ENCODE measurements at regions not wholly inside any gene's neighbourhood (a gene's known extent, or its start where the extent isn't known, plus 50 kb on each side); places are given as distances from the start of the nearest gene placed in this dataset.

DNA sequence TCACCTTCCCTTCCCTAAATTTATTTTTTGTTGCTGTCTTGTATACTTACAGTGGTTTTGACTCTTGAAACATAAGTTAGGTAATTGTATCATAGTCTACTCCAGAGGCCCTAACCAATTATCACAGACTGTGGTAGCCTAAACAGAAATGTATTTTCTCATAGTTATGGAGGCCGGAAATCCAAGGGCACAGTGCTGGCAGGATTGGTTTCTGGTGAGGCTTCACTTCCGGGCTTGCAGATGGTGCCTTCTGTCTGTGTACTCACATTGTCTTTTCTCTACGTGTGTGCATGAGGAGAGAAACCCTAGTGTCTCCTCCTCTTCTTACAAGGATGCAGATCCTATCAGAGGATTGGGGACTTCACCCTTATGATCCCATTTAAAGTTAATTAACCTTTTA lies 290.2 kb upstream of the KCNMB2 start:
- TF ChIP-seq, protein P1, sequence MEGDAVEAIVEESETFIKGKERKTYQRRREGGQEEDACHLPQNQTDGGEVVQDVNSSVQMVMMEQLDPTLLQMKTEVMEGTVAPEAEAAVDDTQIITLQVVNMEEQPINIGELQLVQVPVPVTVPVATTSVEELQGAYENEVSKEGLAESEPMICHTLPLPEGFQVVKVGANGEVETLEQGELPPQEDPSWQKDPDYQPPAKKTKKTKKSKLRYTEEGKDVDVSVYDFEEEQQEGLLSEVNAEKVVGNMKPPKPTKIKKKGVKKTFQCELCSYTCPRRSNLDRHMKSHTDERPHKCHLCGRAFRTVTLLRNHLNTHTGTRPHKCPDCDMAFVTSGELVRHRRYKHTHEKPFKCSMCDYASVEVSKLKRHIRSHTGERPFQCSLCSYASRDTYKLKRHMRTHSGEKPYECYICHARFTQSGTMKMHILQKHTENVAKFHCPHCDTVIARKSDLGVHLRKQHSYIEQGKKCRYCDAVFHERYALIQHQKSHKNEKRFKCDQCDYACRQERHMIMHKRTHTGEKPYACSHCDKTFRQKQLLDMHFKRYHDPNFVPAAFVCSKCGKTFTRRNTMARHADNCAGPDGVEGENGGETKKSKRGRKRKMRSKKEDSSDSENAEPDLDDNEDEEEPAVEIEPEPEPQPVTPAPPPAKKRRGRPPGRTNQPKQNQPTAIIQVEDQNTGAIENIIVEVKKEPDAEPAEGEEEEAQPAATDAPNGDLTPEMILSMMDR (conservative IDR thresholded peaks at IDR 0.05; ENCODE audit: control insufficient read depth, insufficient read depth, low read depth, low read length), result no peak
- no peak overlapping the region for H3K4me3 ChIP-seq (ENCODE audit: control insufficient read depth, low read depth, low read length)
- DNase-seq (ENCODE audit: low read depth), result no peak

DNA sequence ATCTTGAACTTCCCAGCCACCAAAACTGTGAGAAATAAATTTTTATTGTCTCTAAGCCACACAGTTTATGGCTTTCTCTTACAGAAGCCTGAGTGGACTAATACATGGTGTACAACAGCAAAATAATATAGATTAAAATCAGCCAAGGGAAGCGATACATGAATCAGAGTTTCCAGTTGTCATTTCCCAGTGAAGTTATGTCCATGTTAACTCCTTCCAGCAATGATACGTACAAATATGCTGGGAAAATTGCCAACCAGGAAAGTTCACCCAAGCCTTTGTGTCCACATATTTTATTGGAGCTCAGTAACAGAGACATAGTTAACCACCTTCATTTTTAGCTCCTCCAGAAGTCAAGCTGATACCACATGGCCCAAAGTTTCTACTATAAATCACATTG lies 280.9 kb upstream of the KCNMB2 start:
- DNase-seq (ENCODE audit: low read depth), result peak; percentile 84
- H3K4me3 ChIP-seq (ENCODE audit: control insufficient read depth, low read depth, low read length), result no peak overlapping the region
- TF ChIP-seq, protein P1 (conservative IDR thresholded peaks at IDR 0.05; ENCODE audit: control insufficient read depth, insufficient read depth, low read depth, low read length), result no peak

DNA sequence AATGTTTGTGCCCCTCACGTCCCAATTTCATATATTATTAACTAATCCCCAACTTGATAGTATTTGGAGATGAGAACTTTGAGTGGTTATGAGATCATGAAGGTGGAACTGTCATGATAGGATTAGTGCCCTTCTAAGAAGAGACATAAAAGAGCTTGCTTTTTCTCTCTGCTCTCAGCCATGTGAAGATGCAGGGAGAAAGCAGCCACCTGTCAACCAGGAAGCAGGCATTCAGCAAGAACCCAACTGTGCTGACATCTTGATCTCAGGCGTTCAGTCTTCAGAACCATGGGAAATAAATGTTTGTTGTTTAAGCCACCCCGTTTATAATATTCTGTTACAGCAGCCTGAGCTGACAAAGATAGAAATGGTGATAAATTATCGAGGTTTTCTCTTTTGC lies 278.7 kb upstream of the KCNMB2 start:
- no peak for DNase-seq (ENCODE audit: low read depth)
- TF ChIP-seq, protein P1 (conservative IDR thresholded peaks at IDR 0.05; ENCODE audit: control insufficient read depth, insufficient read depth, low read depth, low read length), result no peak
- no peak overlapping the region for H3K4me3 ChIP-seq (ENCODE audit: control insufficient read depth, low read depth, low read length)

DNA sequence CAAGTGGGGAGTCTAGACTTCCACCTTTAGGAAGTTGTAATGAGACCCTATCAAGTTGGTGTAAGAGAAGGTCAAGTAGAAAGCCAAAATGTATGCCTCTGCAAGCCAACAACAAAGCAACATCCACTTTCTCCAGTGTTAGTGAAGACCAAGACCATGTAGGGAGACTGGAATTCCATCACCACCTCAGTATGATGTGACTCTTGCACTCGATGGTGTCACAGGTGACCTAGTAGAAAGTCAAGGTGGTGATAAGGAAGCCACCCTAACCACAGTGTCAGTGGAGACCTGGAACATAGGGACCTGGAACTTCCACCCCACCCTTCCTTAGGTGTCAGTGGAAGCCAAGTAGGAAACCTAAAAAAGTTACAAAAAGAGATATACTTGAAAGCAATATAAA lies 278.1 kb upstream of the KCNMB2 start:
- H3K4me3 ChIP-seq (ENCODE audit: control insufficient read depth, low read depth, low read length), result no peak overlapping the region
- TF ChIP-seq, protein P1 (conservative IDR thresholded peaks at IDR 0.05; ENCODE audit: control insufficient read depth, insufficient read depth, low read depth, low read length), result no peak
- no peak for DNase-seq (ENCODE audit: low read depth)

DNA sequence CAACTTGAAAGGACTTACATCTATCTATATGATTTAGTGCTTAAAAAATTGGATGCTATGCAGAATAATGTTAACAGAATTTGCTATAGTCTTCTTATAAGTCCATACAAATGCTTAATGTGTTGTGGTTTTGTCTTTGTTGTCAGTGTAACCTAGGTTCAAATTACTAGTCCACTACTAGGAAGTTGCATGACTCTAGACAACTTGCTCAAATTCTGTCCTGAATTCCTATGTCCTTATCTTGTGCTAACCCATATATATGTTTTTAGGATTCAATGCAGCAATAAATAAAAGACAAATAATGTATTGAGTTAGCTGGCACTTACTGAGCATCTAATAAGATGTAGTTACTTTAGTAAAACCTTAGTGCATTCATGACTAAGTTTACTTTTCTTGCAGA lies 276.5 kb upstream of the KCNMB2 start:
- TF ChIP-seq, protein P1 (conservative IDR thresholded peaks at IDR 0.05; ENCODE audit: control insufficient read depth, insufficient read depth, low read depth, low read length), result no peak
- no peak overlapping the region for H3K4me3 ChIP-seq (ENCODE audit: control insufficient read depth, low read depth, low read length)
- DNase-seq (ENCODE audit: low read depth), result no peak

DNA sequence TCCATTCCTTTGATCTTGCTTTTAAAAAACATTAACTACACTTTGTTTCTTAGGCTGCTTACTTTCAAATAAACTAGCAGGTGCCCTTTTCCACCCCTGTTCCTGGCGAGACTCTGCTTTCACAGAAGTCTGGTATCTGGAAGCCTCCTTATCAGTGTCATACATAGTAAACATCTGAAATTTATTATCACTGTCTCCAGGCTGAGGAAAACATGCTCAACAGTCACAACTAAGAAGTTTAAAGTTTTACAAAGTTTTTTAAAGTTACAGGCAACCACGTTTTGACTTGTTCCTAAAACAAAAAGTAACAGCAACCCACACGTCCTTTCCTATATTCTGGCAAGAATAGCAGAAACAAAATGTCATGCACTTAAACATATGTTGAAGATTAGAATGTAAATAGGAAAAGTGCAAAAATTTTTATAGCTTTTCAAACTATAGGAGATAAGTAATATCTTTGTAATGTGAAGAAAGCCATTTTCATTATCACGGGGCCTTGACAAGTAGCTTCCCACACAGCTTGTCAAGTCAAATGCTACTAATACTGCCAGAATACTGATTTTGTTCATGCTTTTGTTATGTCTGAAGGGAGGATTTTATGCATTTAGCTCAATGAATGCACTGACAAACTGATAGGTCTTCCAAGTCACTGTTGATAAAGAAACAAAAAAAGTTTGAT lies 275.2 kb upstream of the KCNMB2 start:
- H3K4me3 ChIP-seq (ENCODE audit: control insufficient read depth, low read depth, low read length), result no peak overlapping the region
- DNase-seq (ENCODE audit: low read depth), result no peak
- TF ChIP-seq, protein P1 (conservative IDR thresholded peaks at IDR 0.05; ENCODE audit: control insufficient read depth, insufficient read depth, low read depth, low read length), result no peak
